ENCODE measurements at regions not wholly inside any gene's neighbourhood (a gene's known extent, or its start where the extent isn't known, plus 50 kb on each side); places are given as distances from the start of the nearest gene placed in this dataset.

- Histone ChIP-seq H3K27me3 (ENCODE audit: control insufficient read depth, insufficient read depth, low read length) (peaks cover 2% of the 10 kb centered on the region), H3K9me3 (ENCODE audit: control insufficient read depth, insufficient read depth, low read length) (no peaks in the 10 kb centered on the region), H3K27ac (ENCODE audit: low read depth, low read length) (no peak overlapping the region), H3K4me3 (ENCODE audit: low read depth, low read length) (no peak overlapping the region)
- CTCF ChIA-PET, result no interaction called here
- no peak for DNase-seq (ENCODE audit: low read depth, low spot score)
- TF ChIP-seq CTCF (IDR thresholded peaks at IDR 0.05; ENCODE audit: low read depth, low read length), result no peak
- POLR2A ChIA-PET, result no interaction called here
Measured at GRCh38 chr2:48220501-48220900, 94.0 kb upstream of the FOXN2 start.

- no peaks in the 10 kb centered on the region for H3K27me3 ChIP-seq (ENCODE audit: control insufficient read depth, insufficient read depth, low read length)
- H3K27ac ChIP-seq (ENCODE audit: low read depth, low read length), result no peak overlapping the region
- ChIA-PET POLR2A (no interaction called here), CTCF (interaction anchor here (0.6 kb wide), 1 partner anchor 198 kb away, joined by 3 read pairs; no protein-coding TSS in a partner anchor)
- no peak for DNase-seq (ENCODE audit: low read depth, low spot score)
- H3K9me3 ChIP-seq (ENCODE audit: control insufficient read depth, insufficient read depth, low read length), result no peaks in the 10 kb centered on the region
- H3K4me3 ChIP-seq (ENCODE audit: low read depth, low read length), result no peak overlapping the region
- no peak for TF ChIP-seq CTCF (IDR thresholded peaks at IDR 0.05; ENCODE audit: low read depth, low read length)
Measured at GRCh38 chr2:48221846-48222516, 92.5 kb upstream of the FOXN2 start.

GRCh38 chr2:48227617-48228344, 86.7 kb upstream of the FOXN2 start:
- DNase-seq (ENCODE audit: low read depth, low spot score), result no peak
- Histone ChIP-seq H3K9me3 (ENCODE audit: control insufficient read depth, insufficient read depth, low read length) (no peaks in the 10 kb centered on the region), H3K27ac (ENCODE audit: low read depth, low read length) (no peak overlapping the region), H3K27me3 (ENCODE audit: control insufficient read depth, insufficient read depth, low read length) (no peaks in the 10 kb centered on the region), H3K4me3 (ENCODE audit: low read depth, low read length) (no peak overlapping the region)
- no peak for TF ChIP-seq CTCF (IDR thresholded peaks at IDR 0.05; ENCODE audit: low read depth, low read length)
- ChIA-PET POLR2A (no interaction called here), CTCF (no interaction called here)

- no peak for DNase-seq (ENCODE audit: low read depth, low spot score)
- no peak overlapping the region for H3K27ac ChIP-seq (ENCODE audit: low read depth, low read length)
- no peak for TF ChIP-seq CTCF (IDR thresholded peaks at IDR 0.05; ENCODE audit: low read depth, low read length)
- POLR2A ChIA-PET, result no interaction called here
- no peaks in the 10 kb centered on the region for H3K9me3 ChIP-seq (ENCODE audit: control insufficient read depth, insufficient read depth, low read length)
- no peak overlapping the region for H3K4me3 ChIP-seq (ENCODE audit: low read depth, low read length)
- no peaks in the 10 kb centered on the region for H3K27me3 ChIP-seq (ENCODE audit: control insufficient read depth, insufficient read depth, low read length)
- CTCF ChIA-PET, result no interaction called here
Measured at GRCh38 chr2:48228345-48228684, 86.2 kb upstream of the FOXN2 start.

- Histone ChIP-seq H3K9me3 (ENCODE audit: control insufficient read depth, insufficient read depth, low read length) (no peaks in the 10 kb centered on the region), H3K27ac (ENCODE audit: low read depth, low read length) (no peak overlapping the region), H3K4me3 (ENCODE audit: low read depth, low read length) (no peak overlapping the region), H3K27me3 (ENCODE audit: control insufficient read depth, insufficient read depth, low read length) (no peaks in the 10 kb centered on the region)
- TF ChIP-seq CTCF (IDR thresholded peaks at IDR 0.05; ENCODE audit: low read depth, low read length), result no peak
- no peak for DNase-seq (ENCODE audit: low read depth, low spot score)
- POLR2A ChIA-PET, result no interaction called here
- CTCF ChIA-PET, result no interaction called here
Measured at GRCh38 chr2:48229063-48229462, 85.4 kb upstream of the FOXN2 start.
